HL-60 (cell line): ENCODE measurements at regions not wholly inside any gene's neighbourhood (a gene's known extent, or its start where the extent isn't known, plus 50 kb on each side); places are given as distances from the start of the nearest gene placed in this dataset.

Experiments used
- GABPA ChIP-seq: IDR thresholded peaks from 2 replicates; pipeline ENCODE4 v1.6.1; 2012; ENCODE audit warnings: low read depth
- POLR2AphosphoS5 ChIP-seq: IDR thresholded peaks from 2 replicates; pipeline ENCODE4 v1.6.1; 2012; ENCODE audit warnings: low read depth
- SPI1 ChIP-seq: IDR thresholded peaks from 2 replicates; pipeline ENCODE4 v1.6.1; 2012; ENCODE audit warnings: low read depth, mild to moderate bottlenecking, borderline replicate concordance
- TF ChIP-seq, protein P1 (sequence below): IDR thresholded peaks from one replicate; pipeline ENCODE4 v1.5.1; 2011; ENCODE audit warnings: low read length, control low read depth, inconsistent platforms; ENCODE audit not compliant: insufficient read depth
- TF ChIP-seq, protein P2 (sequence below): IDR thresholded peaks from 2 replicates; pipeline ENCODE4 v1.6.1; 2012; ENCODE audit warnings: low read depth; ENCODE audit not compliant: insufficient replicate concordance

DNA sequence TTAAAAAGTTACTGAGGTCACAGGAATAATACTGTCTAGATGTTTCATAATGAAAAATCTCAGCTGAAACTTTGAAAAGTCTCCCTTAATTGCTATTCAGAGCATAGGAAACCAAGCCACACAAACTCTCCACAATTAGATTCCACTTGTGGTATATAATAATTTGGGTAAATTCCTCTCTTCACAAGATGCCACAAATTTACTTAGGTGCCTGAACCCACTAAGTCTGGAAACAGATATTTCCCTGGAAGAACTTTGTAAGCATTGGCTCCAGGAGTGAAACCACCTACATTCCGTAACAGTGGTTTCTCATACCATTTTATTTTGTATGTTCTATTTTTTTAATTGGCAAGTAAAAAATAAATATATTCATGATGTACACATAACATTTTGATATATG lies 493.4 kb downstream of the SEMA3D start:
- TF ChIP-seq, protein P1, sequence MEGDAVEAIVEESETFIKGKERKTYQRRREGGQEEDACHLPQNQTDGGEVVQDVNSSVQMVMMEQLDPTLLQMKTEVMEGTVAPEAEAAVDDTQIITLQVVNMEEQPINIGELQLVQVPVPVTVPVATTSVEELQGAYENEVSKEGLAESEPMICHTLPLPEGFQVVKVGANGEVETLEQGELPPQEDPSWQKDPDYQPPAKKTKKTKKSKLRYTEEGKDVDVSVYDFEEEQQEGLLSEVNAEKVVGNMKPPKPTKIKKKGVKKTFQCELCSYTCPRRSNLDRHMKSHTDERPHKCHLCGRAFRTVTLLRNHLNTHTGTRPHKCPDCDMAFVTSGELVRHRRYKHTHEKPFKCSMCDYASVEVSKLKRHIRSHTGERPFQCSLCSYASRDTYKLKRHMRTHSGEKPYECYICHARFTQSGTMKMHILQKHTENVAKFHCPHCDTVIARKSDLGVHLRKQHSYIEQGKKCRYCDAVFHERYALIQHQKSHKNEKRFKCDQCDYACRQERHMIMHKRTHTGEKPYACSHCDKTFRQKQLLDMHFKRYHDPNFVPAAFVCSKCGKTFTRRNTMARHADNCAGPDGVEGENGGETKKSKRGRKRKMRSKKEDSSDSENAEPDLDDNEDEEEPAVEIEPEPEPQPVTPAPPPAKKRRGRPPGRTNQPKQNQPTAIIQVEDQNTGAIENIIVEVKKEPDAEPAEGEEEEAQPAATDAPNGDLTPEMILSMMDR, result no peak
- TF ChIP-seq GABPA (no peak), POLR2AphosphoS5 (no peak), SPI1 (no peak)
- TF ChIP-seq, protein P2, sequence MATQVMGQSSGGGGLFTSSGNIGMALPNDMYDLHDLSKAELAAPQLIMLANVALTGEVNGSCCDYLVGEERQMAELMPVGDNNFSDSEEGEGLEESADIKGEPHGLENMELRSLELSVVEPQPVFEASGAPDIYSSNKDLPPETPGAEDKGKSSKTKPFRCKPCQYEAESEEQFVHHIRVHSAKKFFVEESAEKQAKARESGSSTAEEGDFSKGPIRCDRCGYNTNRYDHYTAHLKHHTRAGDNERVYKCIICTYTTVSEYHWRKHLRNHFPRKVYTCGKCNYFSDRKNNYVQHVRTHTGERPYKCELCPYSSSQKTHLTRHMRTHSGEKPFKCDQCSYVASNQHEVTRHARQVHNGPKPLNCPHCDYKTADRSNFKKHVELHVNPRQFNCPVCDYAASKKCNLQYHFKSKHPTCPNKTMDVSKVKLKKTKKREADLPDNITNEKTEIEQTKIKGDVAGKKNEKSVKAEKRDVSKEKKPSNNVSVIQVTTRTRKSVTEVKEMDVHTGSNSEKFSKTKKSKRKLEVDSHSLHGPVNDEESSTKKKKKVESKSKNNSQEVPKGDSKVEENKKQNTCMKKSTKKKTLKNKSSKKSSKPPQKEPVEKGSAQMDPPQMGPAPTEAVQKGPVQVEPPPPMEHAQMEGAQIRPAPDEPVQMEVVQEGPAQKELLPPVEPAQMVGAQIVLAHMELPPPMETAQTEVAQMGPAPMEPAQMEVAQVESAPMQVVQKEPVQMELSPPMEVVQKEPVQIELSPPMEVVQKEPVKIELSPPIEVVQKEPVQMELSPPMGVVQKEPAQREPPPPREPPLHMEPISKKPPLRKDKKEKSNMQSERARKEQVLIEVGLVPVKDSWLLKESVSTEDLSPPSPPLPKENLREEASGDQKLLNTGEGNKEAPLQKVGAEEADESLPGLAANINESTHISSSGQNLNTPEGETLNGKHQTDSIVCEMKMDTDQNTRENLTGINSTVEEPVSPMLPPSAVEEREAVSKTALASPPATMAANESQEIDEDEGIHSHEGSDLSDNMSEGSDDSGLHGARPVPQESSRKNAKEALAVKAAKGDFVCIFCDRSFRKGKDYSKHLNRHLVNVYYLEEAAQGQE, result no peak
